H9 (cell line): ENCODE measurements at regions not wholly inside any gene's neighbourhood (a gene's known extent, or its start where the extent isn't known, plus 50 kb on each side); places are given as distances from the start of the nearest gene placed in this dataset.

Source experiments
- DNase-seq: peaks from one replicate; pipeline ENCODE4 v3.0.0-alpha.2; 2017
- H2AFZ ChIP-seq: one replicate; pipeline ENCODE4 v1.6.1; 2013; ENCODE audit warnings: mild to moderate bottlenecking, low read length, control low read depth, moderate library complexity
- H2AK5ac ChIP-seq: 2 replicates; pipeline ENCODE4 v1.6.1; 2013; ENCODE audit warnings: low read length, control low read depth, mixed read lengths; ENCODE audit not compliant: insufficient read length
- H2BK120ac ChIP-seq: one replicate; pipeline ENCODE4 v1.6.1; 2013; ENCODE audit warnings: low read depth, mild to moderate bottlenecking, low read length, control low read depth, inconsistent platforms; ENCODE audit not compliant: poor library complexity, severe bottlenecking
- H2BK12ac ChIP-seq: 2 replicates; pipeline ENCODE4 v1.6.1; 2013; ENCODE audit warnings: low read length, control low read depth, mixed read lengths, low read depth; ENCODE audit not compliant: insufficient read length
- H2BK15ac ChIP-seq: 2 replicates; pipeline ENCODE4 v1.6.1; 2013; ENCODE audit warnings: low read depth, low read length, control low read depth
- H2BK20ac ChIP-seq: one replicate; pipeline ENCODE4 v1.6.1; 2013; ENCODE audit warnings: low read depth, mild to moderate bottlenecking, low read length, control low read depth, inconsistent platforms; ENCODE audit not compliant: poor library complexity, severe bottlenecking
- H2BK5ac ChIP-seq: 2 replicates; pipeline ENCODE4 v1.6.1; 2013; ENCODE audit warnings: low read length, control low read depth, mixed read lengths; ENCODE audit not compliant: insufficient read length
- H3K14ac ChIP-seq: 2 replicates; pipeline ENCODE4 v1.6.1; 2013; ENCODE audit warnings: low read length, control low read depth; ENCODE audit not compliant: insufficient read depth
- H3K18ac ChIP-seq: 2 replicates; pipeline ENCODE4 v1.6.1; 2013; ENCODE audit warnings: low read depth, mild to moderate bottlenecking, mixed read lengths, low read length, control low read depth; ENCODE audit not compliant: insufficient read length
- H3K23ac ChIP-seq: 2 replicates; pipeline ENCODE4 v1.6.1; 2013; ENCODE audit warnings: low read length, control low read depth, mixed read lengths, low read depth; ENCODE audit not compliant: insufficient read length
- H3K23me2 ChIP-seq: 2 replicates; pipeline ENCODE4 v1.6.1; 2013; ENCODE audit warnings: low read depth, mild to moderate bottlenecking, mixed read lengths, low read length, control low read depth; ENCODE audit not compliant: insufficient read length, poor library complexity, severe bottlenecking
- H3K27ac ChIP-seq: 2 replicates; pipeline ENCODE4 v1.5.1; 2013; ENCODE audit warnings: low read length, control low read depth, mixed read lengths, low read depth; ENCODE audit not compliant: insufficient read length
- H3K27me3 ChIP-seq: 2 replicates; pipeline ENCODE4 v1.6.1; 2013; ENCODE audit warnings: low read length, control low read depth, inconsistent platforms; ENCODE audit not compliant: insufficient read depth
- H3K4ac ChIP-seq: 2 replicates; pipeline ENCODE4 v1.6.1; 2013; ENCODE audit warnings: low read depth, mild to moderate bottlenecking, control low read depth, inconsistent platforms, low read length, moderate library complexity
- H3K4me1 ChIP-seq: 2 replicates; pipeline ENCODE4 v1.6.1; 2013; ENCODE audit warnings: low read length, control low read depth, inconsistent platforms; ENCODE audit not compliant: insufficient read depth
- H3K4me2 ChIP-seq: 2 replicates; pipeline ENCODE4 v1.6.1; 2013; ENCODE audit warnings: low read length, control low read depth, mixed read lengths; ENCODE audit not compliant: insufficient read length, insufficient read depth
- H3K56ac ChIP-seq: 2 replicates; pipeline ENCODE4 v1.6.1; 2013; ENCODE audit warnings: low read depth, mild to moderate bottlenecking, mixed read lengths, low read length, control low read depth; ENCODE audit not compliant: insufficient read length
- H3K79me1 ChIP-seq: 2 replicates; pipeline ENCODE4 v1.6.1; 2013; ENCODE audit warnings: low read depth, mild to moderate bottlenecking, moderate library complexity, low read length, control low read depth, inconsistent platforms; ENCODE audit not compliant: insufficient read depth, poor library complexity, severe bottlenecking
- H3K79me2 ChIP-seq: 2 replicates; pipeline ENCODE4 v1.6.1; 2013; ENCODE audit warnings: low read length, control low read depth, inconsistent platforms; ENCODE audit not compliant: insufficient read depth
- H3K9ac ChIP-seq: 2 replicates; pipeline ENCODE4 v1.6.1; 2013; ENCODE audit warnings: low read length, control low read depth, mixed read lengths; ENCODE audit not compliant: insufficient read length; ENCODE audit errors: extremely low read depth
- H3K9me3 ChIP-seq: one replicate; pipeline ENCODE4 v1.6.1; 2013; ENCODE audit warnings: low read depth, low read length, inconsistent platforms; ENCODE audit not compliant: control insufficient read depth
- H3T11ph ChIP-seq: one replicate; pipeline ENCODE4 v1.6.1; 2013; ENCODE audit warnings: mild to moderate bottlenecking, low read length, control low read depth, inconsistent platforms
- H4K20me1 ChIP-seq: one replicate; pipeline ENCODE4 v1.6.1; 2013; ENCODE audit not compliant: control insufficient read depth, insufficient read length, insufficient read depth
- H4K5ac ChIP-seq: 2 replicates; pipeline ENCODE4 v1.6.1; 2013; ENCODE audit warnings: low read depth, mild to moderate bottlenecking, mixed read lengths, low read length, control low read depth; ENCODE audit not compliant: insufficient read length
- H4K8ac ChIP-seq: replicated peaks from 2 replicates; pipeline ENCODE4 v1.6.1; 2013; ENCODE audit warnings: low read length, control low read depth, mixed read lengths, low read depth; ENCODE audit not compliant: insufficient read length
- H4K91ac ChIP-seq: 2 replicates; pipeline ENCODE4 v1.6.1; 2013; ENCODE audit warnings: low read depth, mild to moderate bottlenecking, moderate library complexity, mixed read lengths, low read length, control low read depth; ENCODE audit not compliant: insufficient read length
- H3K27ac Mint-ChIP-seq, 3 experiments: 2 replicates in 2 of 3; 3 replicates in 1 of 3; pipeline ENCODE4 v1.8.0; 2020 to 2021; ENCODE audit warnings: mixed read lengths in 3 of 3, mild to moderate bottlenecking in 1 of 3, moderate library complexity in 1 of 3
- H3K27me3 Mint-ChIP-seq: 2 replicates; pipeline ENCODE4 v1.8.0; 2021; ENCODE audit warnings: low read depth, mild to moderate bottlenecking, moderate library complexity, mixed read lengths
- H3K36me3 Mint-ChIP-seq, 3 experiments: 2 replicates in 2 of 3; 3 replicates in 1 of 3; pipeline ENCODE4 v1.8.0; 2020 to 2021; ENCODE audit warnings: low read depth in 3 of 3, mixed read lengths in 3 of 3; ENCODE audit not compliant: insufficient read depth in 1 of 3
- H3K4me1 Mint-ChIP-seq, 2 experiments: 2 replicates each; pipeline ENCODE4 v1.8.0; 2020; ENCODE audit warnings: mixed read lengths in 2 of 2
- H3K4me3 Mint-ChIP-seq, 2 experiments: 2 replicates in 1 of 2; 3 replicates in 1 of 2; pipeline ENCODE4 v1.8.0; 2020 to 2021; ENCODE audit warnings: mild to moderate bottlenecking in 2 of 2, mixed read lengths in 2 of 2, moderate library complexity in 1 of 2
- H3K9me3 Mint-ChIP-seq, 2 experiments: 2 replicates in 1 of 2; 3 replicates in 1 of 2; pipeline ENCODE4 v1.8.0; 2020; ENCODE audit warnings: mild to moderate bottlenecking in 2 of 2, mixed read lengths in 2 of 2, moderate library complexity in 1 of 2
- CTCF ChIP-seq: fragments of 200-600 bp; sonication (generic); conservative IDR thresholded peaks from 3 replicates; pipeline ENCODE4 v1.8.0; 2021; ENCODE audit warnings: antibody characterized with exemption, mild to moderate bottlenecking
- WGBS: extraction: QIAGEN DNeasy Blood & Tissue Kit; methylation state at CpG from one replicate; pipeline ENCODE4 v1.1.7; 2013; ENCODE audit warnings: missing lambda C conversion rate, low lambda C conversion rate, mixed read lengths; ENCODE audit not compliant: insufficient read length; ENCODE audit errors: extremely low coverage; 5-methylcytosine and 5-hydroxymethylcytosine counted together

- Histone ChIP-seq H3K4me1 (no peaks in the 10 kb centered on the region), H3K4ac (no peak overlapping the region), H3K79me2 (no peaks in the 10 kb centered on the region), H3K14ac (no peak overlapping the region), H4K20me1 (no peaks in the 10 kb centered on the region), H3K56ac (no peak overlapping the region), H2BK15ac (no peak overlapping the region), H3K9me3 (no peaks in the 10 kb centered on the region), H2AK5ac (no peak overlapping the region), H4K8ac (no peak overlapping the region), H3K27me3 (no peaks in the 10 kb centered on the region), H4K5ac (no peak overlapping the region), H2BK120ac (no peak overlapping the region), H2BK12ac (no peak overlapping the region), H3K9ac (no peak overlapping the region), H3K79me1 (no peaks in the 10 kb centered on the region), H3K4me2 (no peak overlapping the region), H3K27ac (no peak overlapping the region), H3K23ac (no peak overlapping the region), H3K18ac (no peak overlapping the region), H2AFZ (no peak overlapping the region), H3T11ph (no peak overlapping the region), H2BK20ac (no peak overlapping the region), H3K23me2 (no peaks in the 10 kb centered on the region), H2BK5ac (no peak overlapping the region), H4K91ac (no peak overlapping the region)
- H3K27ac Mint-ChIP-seq = no peak overlapping the region
- no peaks in the 10 kb centered on the region for H3K4me1 Mint-ChIP-seq
- H3K4me3 Mint-ChIP-seq = no peak overlapping the region
- no peaks in the 10 kb centered on the region for H3K36me3 Mint-ChIP-seq
- no peak for TF ChIP-seq CTCF
- WGBS = no CpG with 5 or more reads among the region's 5 CpGs
- peaks cover 15 to 30% of the 10 kb centered on the region in 2 experiments for H3K9me3 Mint-ChIP-seq
- DNase-seq = no peak
- H3K27me3 Mint-ChIP-seq = peaks cover 8% of the 10 kb centered on the region
Measured at GRCh38 chr17:27232328-27232727, 61.6 kb upstream of the WSB1 start.
